Fibroblast of pulmonary artery (primary cell): ENCODE measurements at regions not wholly inside any gene's neighbourhood (a gene's known extent, or its start where the extent isn't known, plus 50 kb on each side); places are given as distances from the start of the nearest gene placed in this dataset.

Experiments used
- DNase-seq: peaks from one replicate; pipeline ENCODE4 v3.0.0-alpha.2; 2010; ENCODE audit warnings: low read depth
- H3K4me3 ChIP-seq: replicated peaks from 2 replicates; pipeline ENCODE4 v1.5.1; 2011; ENCODE audit warnings: low read depth, mild to moderate bottlenecking, control low read depth, low read length, moderate library complexity
- TF ChIP-seq, protein P1 (sequence below): IDR thresholded peaks from 2 replicates; pipeline ENCODE4 v1.5.1; 2011; ENCODE audit warnings: mild to moderate bottlenecking, control low read depth, low read length, inconsistent platforms; ENCODE audit errors: missing control alignments

DNA sequence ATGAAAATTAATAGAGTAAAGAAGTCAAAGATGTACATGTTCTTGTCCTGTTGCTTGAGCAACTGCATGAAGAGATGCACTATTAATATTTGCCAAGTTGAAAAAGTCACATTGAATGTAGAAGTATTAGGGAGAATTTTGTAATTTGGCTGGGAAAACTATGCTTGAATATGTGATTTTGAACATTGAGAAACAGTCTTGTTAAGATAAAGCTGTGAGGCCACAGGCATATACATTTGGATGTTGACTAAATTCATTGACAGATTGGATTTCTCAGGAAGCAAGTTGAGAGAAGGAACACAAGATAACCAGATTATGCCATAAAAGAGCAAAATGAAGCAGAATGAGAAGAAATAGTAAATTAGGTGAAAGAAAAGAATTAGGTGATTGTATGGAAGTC lies 1777.5 kb upstream of the PCDH7 start:
- no peak for DNase-seq
- TF ChIP-seq, protein P1, sequence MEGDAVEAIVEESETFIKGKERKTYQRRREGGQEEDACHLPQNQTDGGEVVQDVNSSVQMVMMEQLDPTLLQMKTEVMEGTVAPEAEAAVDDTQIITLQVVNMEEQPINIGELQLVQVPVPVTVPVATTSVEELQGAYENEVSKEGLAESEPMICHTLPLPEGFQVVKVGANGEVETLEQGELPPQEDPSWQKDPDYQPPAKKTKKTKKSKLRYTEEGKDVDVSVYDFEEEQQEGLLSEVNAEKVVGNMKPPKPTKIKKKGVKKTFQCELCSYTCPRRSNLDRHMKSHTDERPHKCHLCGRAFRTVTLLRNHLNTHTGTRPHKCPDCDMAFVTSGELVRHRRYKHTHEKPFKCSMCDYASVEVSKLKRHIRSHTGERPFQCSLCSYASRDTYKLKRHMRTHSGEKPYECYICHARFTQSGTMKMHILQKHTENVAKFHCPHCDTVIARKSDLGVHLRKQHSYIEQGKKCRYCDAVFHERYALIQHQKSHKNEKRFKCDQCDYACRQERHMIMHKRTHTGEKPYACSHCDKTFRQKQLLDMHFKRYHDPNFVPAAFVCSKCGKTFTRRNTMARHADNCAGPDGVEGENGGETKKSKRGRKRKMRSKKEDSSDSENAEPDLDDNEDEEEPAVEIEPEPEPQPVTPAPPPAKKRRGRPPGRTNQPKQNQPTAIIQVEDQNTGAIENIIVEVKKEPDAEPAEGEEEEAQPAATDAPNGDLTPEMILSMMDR, result no peak
- H3K4me3 ChIP-seq, result no peak overlapping the region

DNA sequence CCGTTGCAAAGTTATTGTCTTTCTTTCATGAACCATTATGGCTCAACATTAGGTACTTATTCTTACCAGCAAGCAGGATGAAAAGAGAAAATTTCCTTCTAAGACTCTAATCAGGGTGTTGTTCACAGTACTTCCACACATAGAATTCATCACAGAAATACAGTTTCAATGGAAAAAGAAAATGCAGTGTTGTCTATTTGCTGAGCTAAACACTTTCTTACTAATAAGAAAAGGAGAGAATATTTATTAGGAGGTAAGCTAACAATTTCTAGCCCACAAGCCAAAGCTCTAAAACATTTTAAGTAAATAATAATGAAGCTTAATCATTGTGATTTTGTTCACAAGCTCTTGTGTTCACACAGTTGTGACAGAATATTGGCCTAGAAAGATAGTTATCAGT lies 1772.8 kb upstream of the PCDH7 start:
- no peak for DNase-seq
- no peak overlapping the region for H3K4me3 ChIP-seq
- TF ChIP-seq, protein P1, result no peak

DNA sequence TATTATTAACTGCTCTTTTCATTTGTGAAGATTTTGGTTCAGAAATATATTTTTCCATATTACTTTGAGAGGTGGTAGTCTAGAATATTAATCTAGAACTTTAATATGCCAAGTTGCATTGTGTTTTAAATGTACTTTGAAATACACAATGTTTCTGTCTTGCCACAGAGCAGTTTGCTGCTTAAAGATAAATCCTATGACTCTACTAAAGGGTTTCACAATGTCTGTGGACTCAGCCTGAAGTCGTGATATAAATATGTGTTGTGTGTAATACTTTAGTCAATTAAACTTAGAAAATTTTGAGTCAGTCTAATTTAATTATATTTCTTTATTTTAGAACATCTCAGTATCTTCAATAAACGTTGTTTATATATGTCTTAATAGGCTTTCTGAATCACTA lies 1771.7 kb upstream of the PCDH7 start:
- peak; percentile 16 for DNase-seq
- H3K4me3 ChIP-seq, result no peak overlapping the region
- TF ChIP-seq, protein P1, result no peak

DNA sequence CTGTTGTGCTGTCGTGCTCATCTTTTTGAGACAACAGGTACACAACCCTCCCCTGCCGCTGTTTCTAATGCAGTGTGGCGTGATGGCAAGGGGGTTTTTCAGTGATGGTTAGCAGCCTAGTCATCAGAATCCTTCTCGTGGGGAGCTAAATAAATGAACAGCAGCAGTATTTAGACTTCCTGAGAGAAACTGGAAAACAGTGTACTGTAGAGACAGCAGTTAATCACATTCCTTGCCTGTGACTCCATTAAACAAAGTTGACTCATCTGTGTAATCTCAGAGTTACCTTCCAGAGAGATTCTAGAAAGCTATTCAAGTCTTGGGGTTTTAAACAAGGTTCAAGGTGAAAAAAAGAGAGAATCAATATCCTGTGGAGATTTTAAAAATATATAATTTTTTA lies 1753.2 kb upstream of the PCDH7 start:
- DNase-seq, result peak; percentile 25
- no peak overlapping the region for H3K4me3 ChIP-seq
- TF ChIP-seq, protein P1, result no peak

DNA sequence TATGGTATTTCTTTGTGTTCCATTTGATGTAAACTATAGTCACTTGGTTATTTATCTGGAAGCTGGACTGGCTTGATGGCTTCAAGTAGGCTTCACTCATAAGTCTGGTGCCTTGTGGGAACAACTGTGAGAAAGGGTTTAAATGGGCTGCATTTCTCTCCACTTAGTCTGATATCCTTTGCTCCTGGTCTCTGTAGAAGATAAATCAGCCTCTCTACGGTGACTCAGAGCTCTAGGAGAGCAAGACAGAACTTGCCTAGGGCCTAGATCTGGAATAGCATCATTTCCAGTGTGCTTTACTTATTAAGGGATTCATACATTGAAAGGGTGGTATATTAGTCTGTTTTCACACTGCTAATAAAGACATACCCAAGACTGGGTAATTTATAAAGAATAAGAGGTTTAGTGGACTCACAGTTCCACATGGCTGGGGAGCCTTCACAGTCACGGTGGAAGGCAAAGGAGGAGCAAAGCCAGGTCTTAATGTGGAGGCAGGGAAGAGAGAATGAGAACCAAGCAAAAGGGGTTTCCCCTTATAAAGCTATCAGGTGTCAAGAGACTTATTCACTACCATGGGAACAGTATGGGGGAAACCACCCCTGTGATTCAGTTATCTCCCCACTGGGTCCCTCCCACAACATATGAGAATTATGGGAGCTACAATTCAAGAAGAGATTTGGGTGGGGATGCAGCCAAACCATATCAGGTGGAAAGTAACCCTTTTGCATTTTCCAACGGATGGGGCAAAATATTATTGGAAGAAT lies 1746.4 kb upstream of the PCDH7 start:
- H3K4me3 ChIP-seq, result no peak overlapping the region
- TF ChIP-seq, protein P1, result no peak
- DNase-seq, result peak; percentile 3

DNA sequence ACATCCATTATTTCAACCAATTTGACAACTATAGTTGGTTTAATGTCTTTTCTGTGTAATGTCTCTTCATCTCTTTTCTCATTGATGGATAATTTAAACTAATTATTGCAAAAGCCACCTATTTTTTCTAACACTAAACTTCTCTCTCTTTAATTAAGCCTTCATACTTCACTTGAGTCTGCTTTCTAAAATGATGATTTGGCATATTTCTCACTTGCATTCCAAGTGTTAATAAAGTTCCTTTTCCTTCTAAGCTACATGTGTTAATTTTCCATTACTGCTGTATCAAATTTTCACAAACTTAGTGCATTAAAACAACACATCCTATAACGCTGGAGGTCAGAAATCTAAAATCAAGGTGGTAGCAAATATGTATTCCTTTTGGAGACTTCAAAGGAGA lies 1743.8 kb upstream of the PCDH7 start:
- no peak overlapping the region for H3K4me3 ChIP-seq
- DNase-seq, result no peak
- TF ChIP-seq, protein P1, result no peak

DNA sequence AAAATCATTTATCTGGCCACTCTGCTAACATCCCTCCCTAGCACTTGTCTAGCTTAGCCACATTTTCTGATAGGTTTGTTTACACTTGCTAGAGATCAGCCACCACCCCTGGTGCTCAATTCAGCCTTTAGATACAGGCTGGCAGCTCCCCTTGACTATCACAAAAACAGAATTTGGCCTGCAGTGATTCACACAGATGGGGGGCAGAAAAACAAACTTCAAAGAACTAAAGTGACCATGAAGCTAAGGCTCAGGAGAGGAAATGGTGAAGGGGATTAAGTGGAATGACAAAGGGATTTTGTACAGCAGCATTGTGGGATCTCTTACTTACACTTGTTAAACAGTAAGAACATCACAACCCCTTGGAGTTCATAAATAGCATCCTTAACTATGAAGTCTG lies 1718.0 kb upstream of the PCDH7 start:
- DNase-seq, result no peak
- TF ChIP-seq, protein P1, result no peak
- H3K4me3 ChIP-seq, result no peak overlapping the region
